ENCODE measurements at regions not wholly inside any gene's neighbourhood (a gene's known extent, or its start where the extent isn't known, plus 50 kb on each side); places are given as distances from the start of the nearest gene placed in this dataset.

- TF ChIP-seq EZH2 (IDR thresholded peaks at IDR 0.05; ENCODE audit: borderline replicate concordance, low read length), result no peak
- no peak for TF ChIP-seq CTCF (IDR thresholded peaks at IDR 0.05; ENCODE audit: low read length)
- Histone ChIP-seq H3K79me2 (ENCODE audit: insufficient read depth, low read length) (no peaks in the 10 kb centered on the region), H3K27me3 (ENCODE audit: insufficient read depth, low read length) (no peaks in the 10 kb centered on the region), H3K27ac (ENCODE audit: low read depth, low read length, poor library complexity, severe bottlenecking) (no peak overlapping the region), H3K9me3 (ENCODE audit: low read length) (no peaks in the 10 kb centered on the region), H2AFZ (ENCODE audit: low read length) (no peak overlapping the region), H3F3A (ENCODE audit: insufficient read depth, low read length) (no peaks in the 10 kb centered on the region), H3K9ac (ENCODE audit: low read length) (no peak overlapping the region), H3K36me3 (ENCODE audit: insufficient read depth, low read length) (no peaks in the 10 kb centered on the region), H3K4me3 (ENCODE audit: low read depth, low read length, poor library complexity, severe bottlenecking) (no peak overlapping the region), H4K20me1 (ENCODE audit: insufficient read depth, low read length) (no peaks in the 10 kb centered on the region), H3K4me2 (ENCODE audit: low read length) (no peak overlapping the region), H3K9me2 (ENCODE audit: low read depth, low read length) (no peaks in the 10 kb centered on the region), H3K4me1 (ENCODE audit: insufficient read depth, low read length, severe bottlenecking) (no peaks in the 10 kb centered on the region)
These were observed 1351.9 kb downstream of the REEP3 start for GRCh38 chr10:64873088-64873487.

GRCh38 chr10:64873959-64874358 lies 1352.8 kb downstream of the REEP3 start:
- no peaks in the 10 kb centered on the region for H3K27me3 ChIP-seq (ENCODE audit: insufficient read depth, low read length)
- TF ChIP-seq EZH2 (IDR thresholded peaks at IDR 0.05; ENCODE audit: borderline replicate concordance, low read length) (no peak), CTCF (IDR thresholded peaks at IDR 0.05; ENCODE audit: low read length) (no peak)
- H3K79me2 ChIP-seq (ENCODE audit: insufficient read depth, low read length), result no peaks in the 10 kb centered on the region
- H3K9me2 ChIP-seq (ENCODE audit: low read depth, low read length), result no peaks in the 10 kb centered on the region
- H2AFZ ChIP-seq (ENCODE audit: low read length), result no peak overlapping the region
- no peaks in the 10 kb centered on the region for H3K9me3 ChIP-seq (ENCODE audit: low read length)
- no peak overlapping the region for H3K9ac ChIP-seq (ENCODE audit: low read length)
- no peak overlapping the region for H3K4me2 ChIP-seq (ENCODE audit: low read length)
- no peaks in the 10 kb centered on the region for H3K36me3 ChIP-seq (ENCODE audit: insufficient read depth, low read length)
- no peaks in the 10 kb centered on the region for H3F3A ChIP-seq (ENCODE audit: insufficient read depth, low read length)
- H4K20me1 ChIP-seq (ENCODE audit: insufficient read depth, low read length), result no peaks in the 10 kb centered on the region
- no peak overlapping the region for H3K27ac ChIP-seq (ENCODE audit: low read depth, low read length, poor library complexity, severe bottlenecking)
- no peaks in the 10 kb centered on the region for H3K4me1 ChIP-seq (ENCODE audit: insufficient read depth, low read length, severe bottlenecking)
- H3K4me3 ChIP-seq (ENCODE audit: low read depth, low read length, poor library complexity, severe bottlenecking), result no peak overlapping the region

GRCh38 chr10:64880546-64880945 lies 1359.3 kb downstream of the REEP3 start:
- TF ChIP-seq CTCF (IDR thresholded peaks at IDR 0.05; ENCODE audit: low read length) (no peak), EZH2 (IDR thresholded peaks at IDR 0.05; ENCODE audit: borderline replicate concordance, low read length) (no peak)
- Histone ChIP-seq H3K9me3 (ENCODE audit: low read length) (no peaks in the 10 kb centered on the region), H3K9me2 (ENCODE audit: low read depth, low read length) (no peaks in the 10 kb centered on the region), H3K79me2 (ENCODE audit: insufficient read depth, low read length) (no peaks in the 10 kb centered on the region), H4K20me1 (ENCODE audit: insufficient read depth, low read length) (no peaks in the 10 kb centered on the region), H3K27ac (ENCODE audit: low read depth, low read length, poor library complexity, severe bottlenecking) (no peak overlapping the region), H2AFZ (ENCODE audit: low read length) (no peak overlapping the region), H3K4me1 (ENCODE audit: insufficient read depth, low read length, severe bottlenecking) (no peaks in the 10 kb centered on the region), H3K27me3 (ENCODE audit: insufficient read depth, low read length) (no peaks in the 10 kb centered on the region), H3K4me2 (ENCODE audit: low read length) (no peak overlapping the region), H3F3A (ENCODE audit: insufficient read depth, low read length) (no peaks in the 10 kb centered on the region), H3K9ac (ENCODE audit: low read length) (no peak overlapping the region), H3K36me3 (ENCODE audit: insufficient read depth, low read length) (no peaks in the 10 kb centered on the region), H3K4me3 (ENCODE audit: low read depth, low read length, poor library complexity, severe bottlenecking) (no peak overlapping the region)
